Brain microvascular endothelial cell (primary cell): ENCODE measurements at regions not wholly inside any gene's neighbourhood (a gene's known extent, or its start where the extent isn't known, plus 50 kb on each side); places are given as distances from the start of the nearest gene placed in this dataset.

Experiments
- DNase-seq: peaks from one replicate; pipeline ENCODE4 v3.0.0-alpha.2; 2020
- H3K27ac ChIP-seq: fragments of 250-450 bp; sonication (Bioruptor Pico); 2 replicates; pipeline ENCODE4 v1.5.1; 2020; ENCODE audit warnings: mild to moderate bottlenecking, moderate library complexity
- H3K27me3 ChIP-seq: fragments of 250-450 bp; sonication (Bioruptor Pico); replicated peaks from 2 replicates; pipeline ENCODE4 v1.5.1; 2020; ENCODE audit warnings: mild to moderate bottlenecking
- H3K36me3 ChIP-seq: fragments of 250-450 bp; sonication (Bioruptor Pico); replicated peaks from 2 replicates; pipeline ENCODE4 v1.5.1; 2020; ENCODE audit warnings: mild to moderate bottlenecking
- H3K4me3 ChIP-seq: 2 replicates; pipeline ENCODE4 v1.5.1; 2011; ENCODE audit warnings: low read depth, mild to moderate bottlenecking, control low read depth, low read length, moderate library complexity
- CTCF ChIP-seq: IDR thresholded peaks from 2 replicates; pipeline ENCODE4 v1.5.1; 2011; ENCODE audit warnings: low read depth, mild to moderate bottlenecking, moderate library complexity, low read length, control low read depth, inconsistent platforms; ENCODE audit errors: missing control alignments
- in situ Hi-C: cut with HindIII; loops from 2 replicates; pipeline ENCODE4 v1.10.0; 2017; ENCODE audit warnings: low sequenced_read_pairs, low pct_ligation_motif_present

DNA sequence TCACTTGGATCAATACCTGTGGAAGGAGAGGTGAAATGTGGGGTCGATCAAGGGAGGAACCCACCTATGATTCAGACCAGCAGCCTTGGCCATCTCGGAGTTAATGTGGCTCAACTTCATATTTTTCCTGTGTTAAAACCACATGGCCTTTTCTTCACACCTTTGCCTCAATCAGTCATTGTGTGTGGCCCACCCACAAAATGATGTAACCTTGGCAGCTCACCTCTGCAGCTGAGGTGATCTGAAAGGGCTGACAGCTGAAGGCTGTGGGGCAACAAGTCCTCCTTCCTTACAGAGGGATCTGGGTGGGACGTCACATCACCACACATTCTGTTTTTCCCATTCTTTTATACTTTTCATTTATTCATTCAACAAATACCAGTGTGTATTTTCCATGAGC lies 357.1 kb upstream of the HSF2 start:
- DNase-seq, result no peak
- Histone ChIP-seq H3K27me3 (no peaks in the 10 kb centered on the region), H3K27ac (no peak overlapping the region), H3K4me3 (no peak overlapping the region), H3K36me3 (no peaks in the 10 kb centered on the region)
- in situ Hi-C loops, result no loop called here
- no peak for TF ChIP-seq CTCF

DNA sequence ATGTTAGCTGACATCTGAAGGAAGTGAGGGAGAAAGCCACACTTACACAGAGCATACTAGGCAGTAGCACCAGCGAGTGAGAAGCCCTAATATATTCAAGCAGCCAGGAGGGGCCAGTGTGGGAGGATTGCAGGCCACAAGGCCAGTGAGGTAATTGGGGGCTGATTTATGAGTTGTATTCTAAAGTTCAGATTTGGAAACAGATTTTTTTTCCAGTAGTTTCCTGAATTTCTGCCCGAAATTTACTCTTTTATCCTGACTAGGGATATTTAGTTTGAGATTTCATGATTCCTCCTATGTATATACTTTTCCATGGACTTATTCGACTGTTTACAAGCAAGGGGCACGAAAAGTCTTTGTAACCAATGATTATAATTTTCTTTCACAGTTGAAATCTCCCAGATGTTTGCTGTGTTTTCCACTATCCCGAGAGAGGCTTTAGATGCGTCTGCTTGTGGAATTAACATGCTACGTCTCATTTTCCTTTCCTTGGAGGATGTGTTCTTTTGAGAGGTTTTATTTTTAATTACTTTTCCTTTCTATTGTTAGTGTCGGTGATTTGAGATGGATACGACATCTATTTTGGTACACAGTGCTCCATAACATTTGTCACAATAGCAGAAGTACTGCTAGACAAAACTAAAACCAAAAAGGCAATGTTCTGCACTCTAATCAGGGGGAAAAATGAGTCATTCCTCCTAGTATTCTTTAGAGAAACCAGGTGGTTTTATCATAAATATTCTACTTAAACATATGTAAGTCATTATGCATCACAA lies 356.3 kb upstream of the HSF2 start:
- Histone ChIP-seq H3K27ac (no peak overlapping the region), H3K27me3 (no peaks in the 10 kb centered on the region), H3K4me3 (no peak overlapping the region), H3K36me3 (no peaks in the 10 kb centered on the region)
- in situ Hi-C loops, result no loop called here
- TF ChIP-seq CTCF, result no peak
- no peak for DNase-seq

DNA sequence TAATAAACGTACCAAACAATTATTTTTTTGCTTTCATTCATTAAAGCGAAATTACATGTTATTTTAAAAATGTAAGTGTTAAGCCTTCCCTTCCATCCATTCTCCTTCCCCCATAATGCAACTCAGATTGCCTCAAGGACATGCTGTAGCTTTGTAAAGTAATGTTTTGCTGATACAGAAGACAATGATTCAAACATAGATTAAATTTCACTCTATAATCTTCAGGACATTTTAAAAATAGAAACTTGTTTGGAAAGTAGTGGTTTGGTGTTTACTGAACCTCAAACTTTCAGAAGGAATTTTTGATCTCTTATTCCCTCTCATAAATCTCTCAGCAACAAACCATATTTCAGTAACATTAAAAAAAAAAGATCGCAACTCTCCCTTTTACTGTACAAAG lies 350.9 kb upstream of the HSF2 start:
- Histone ChIP-seq H3K27ac (no peak overlapping the region), H3K36me3 (no peaks in the 10 kb centered on the region), H3K4me3 (no peak overlapping the region), H3K27me3 (no peaks in the 10 kb centered on the region)
- in situ Hi-C loops, result no loop called here
- DNase-seq, result no peak
- no peak for TF ChIP-seq CTCF

- in situ Hi-C loops, result no loop called here
- Histone ChIP-seq H3K36me3 (no peaks in the 10 kb centered on the region), H3K27me3 (no peaks in the 10 kb centered on the region), H3K4me3 (no peak overlapping the region), H3K27ac (no peak overlapping the region)
- DNase-seq, result peak; percentile 4
- no peak for TF ChIP-seq CTCF
These were observed 350.1 kb upstream of the HSF2 start for GRCh38 chr6:122049341-122049740.

DNA sequence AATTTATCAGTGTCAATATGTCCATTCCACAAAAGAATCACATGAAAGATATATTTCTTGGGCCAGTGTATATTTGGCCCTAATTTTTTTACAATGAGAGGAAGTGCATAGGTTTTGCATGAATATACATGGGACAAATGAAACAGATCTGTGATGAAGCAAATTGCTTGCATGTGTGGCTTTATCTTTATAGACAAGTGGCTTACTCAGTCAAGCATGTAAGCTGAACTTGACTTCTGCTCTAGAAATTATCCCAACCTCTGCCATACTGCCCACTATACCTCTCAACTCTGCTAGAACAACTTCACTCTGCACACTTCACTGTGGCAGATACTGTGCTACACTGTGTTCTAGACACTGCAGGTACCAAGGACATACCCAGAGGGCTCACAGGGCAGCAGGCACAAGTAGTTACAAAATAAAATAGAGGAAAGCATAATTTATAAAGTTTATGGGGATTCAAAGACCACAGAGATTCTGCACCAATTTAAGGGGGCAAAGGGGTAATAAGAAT lies 349.2 kb upstream of the HSF2 start:
- Histone ChIP-seq H3K27ac (no peak overlapping the region), H3K27me3 (no peaks in the 10 kb centered on the region), H3K4me3 (no peak overlapping the region), H3K36me3 (no peaks in the 10 kb centered on the region)
- TF ChIP-seq CTCF, result no peak
- in situ Hi-C loops, result no loop called here
- DNase-seq, result no peak
